GM23338 (cell line): ENCODE measurements at regions not wholly inside any gene's neighbourhood (a gene's known extent, or its start where the extent isn't known, plus 50 kb on each side); places are given as distances from the start of the nearest gene placed in this dataset.

Experiments used
- ATAC-seq: fragments of 200-7000 bp; cut with Tn5 transposase; 3 replicates; pipeline ENCODE4 v1.9.1; 2020
- DNase-seq: peaks from one replicate; pipeline ENCODE4 v3.0.0-alpha.2; 2015; ENCODE audit warnings: low spot score
- H2AFZ ChIP-seq: fragments of 200-600 bp; sonication (generic); 2 replicates; pipeline ENCODE4 v1.8.0; 2016; ENCODE audit warnings: antibody characterized with exemption, mild to moderate bottlenecking, moderate library complexity
- H3F3A ChIP-seq: fragments of 200-600 bp; sonication (generic); replicated peaks from 2 replicates; pipeline ENCODE4 v1.8.0; 2017; ENCODE audit warnings: antibody characterized with exemption, mixed run types, low read depth
- H3K27ac ChIP-seq: fragments of 200-600 bp; sonication (generic); 2 replicates; pipeline ENCODE4 v1.6.1; 2016; ENCODE audit warnings: low read depth
- H3K27me3 ChIP-seq: fragments of 200-600 bp; sonication (generic); 2 replicates; pipeline ENCODE4 v1.8.0; 2016; ENCODE audit warnings: mild to moderate bottlenecking, mixed run types, moderate library complexity; ENCODE audit not compliant: insufficient read depth
- H3K36me3 ChIP-seq: fragments of 200-600 bp; sonication (generic); 2 replicates; pipeline ENCODE4 v1.8.0; 2016; ENCODE audit warnings: mild to moderate bottlenecking; ENCODE audit not compliant: insufficient read depth
- H3K4me1 ChIP-seq: fragments of 200-600 bp; sonication (generic); 2 replicates; pipeline ENCODE4 v1.8.0; 2016; ENCODE audit warnings: mild to moderate bottlenecking, moderate library complexity; ENCODE audit not compliant: insufficient read depth
- H3K4me2 ChIP-seq: fragments of 200-600 bp; sonication (generic); 2 replicates; pipeline ENCODE4 v1.7.1; 2017; ENCODE audit warnings: mixed run types
- H3K4me3 ChIP-seq: fragments of 200-600 bp; sonication (generic); 2 replicates; pipeline ENCODE4 v1.6.1; 2016; ENCODE audit warnings: mixed run types
- H3K79me2 ChIP-seq: fragments of 200-600 bp; sonication (generic); replicated peaks from 2 replicates; pipeline ENCODE4 v1.8.0; 2017; ENCODE audit warnings: mild to moderate bottlenecking; ENCODE audit not compliant: insufficient read depth
- H3K9me2 ChIP-seq: fragments of 200-600 bp; sonication (generic); 2 replicates; pipeline ENCODE4 v1.8.0; 2017; ENCODE audit not compliant: insufficient read depth
- H4K20me1 ChIP-seq: fragments of 200-600 bp; sonication (generic); replicated peaks from 2 replicates; pipeline ENCODE4 v1.8.0; 2017; ENCODE audit warnings: mild to moderate bottlenecking; ENCODE audit not compliant: insufficient read depth
- H3K27ac Mint-ChIP-seq: 2 replicates; pipeline ENCODE4 v1.8.0; 2020; ENCODE audit warnings: inconsistent platforms, mild to moderate bottlenecking, moderate library complexity, mixed read lengths
- H3K27me3 Mint-ChIP-seq: 3 replicates; pipeline ENCODE4 v1.8.0; 2022; ENCODE audit warnings: low read depth, mild to moderate bottlenecking, moderate library complexity, mixed read lengths, inconsistent platforms; ENCODE audit not compliant: insufficient read depth, poor library complexity
- H3K36me3 Mint-ChIP-seq: 3 replicates; pipeline ENCODE4 v1.8.0; 2021; ENCODE audit warnings: low read depth, mild to moderate bottlenecking, inconsistent platforms, moderate library complexity, mixed read lengths
- H3K4me1 Mint-ChIP-seq: 3 replicates; pipeline ENCODE4 v1.8.0; 2020; ENCODE audit warnings: mild to moderate bottlenecking, inconsistent platforms, mixed read lengths
- H3K4me3 Mint-ChIP-seq: 3 replicates; pipeline ENCODE4 v1.8.0; 2021; ENCODE audit warnings: moderate library complexity, mild to moderate bottlenecking, inconsistent platforms, mixed read lengths
- H3K9me3 Mint-ChIP-seq: 3 replicates; pipeline ENCODE4 v1.8.0; 2020; ENCODE audit warnings: moderate library complexity, mild to moderate bottlenecking, inconsistent platforms, mixed read lengths
- CREB1 ChIP-seq: fragments of 250-450 bp; sonication (Bioruptor Pico); IDR thresholded peaks from 2 replicates; pipeline ENCODE4 v1.5.0; 2020; ENCODE audit warnings: low read depth, mild to moderate bottlenecking, moderate library complexity
- EZH2 ChIP-seq: fragments of 200-600 bp; sonication (generic); IDR thresholded peaks from one replicate; pipeline ENCODE4 v1.8.0; 2017; ENCODE audit warnings: antibody characterized with exemption, mild to moderate bottlenecking, low read depth; ENCODE audit not compliant: unreplicated experiment
- JUNB ChIP-seq: IDR thresholded peaks from one replicate; pipeline ENCODE4 v1.6.1; 2016; ENCODE audit warnings: antibody characterized with exemption; ENCODE audit not compliant: unreplicated experiment
- STAT1 ChIP-seq: IDR thresholded peaks from one replicate; pipeline ENCODE4 v1.6.1; 2016; ENCODE audit warnings: antibody characterized with exemption; ENCODE audit not compliant: unreplicated experiment
- ZNF114 ChIP-seq: fragments of 250-450 bp; sonication (Bioruptor Pico); IDR thresholded peaks from 2 replicates; pipeline ENCODE4 v1.5.0; 2020; ENCODE audit warnings: mild to moderate bottlenecking, moderate library complexity
- ZNF331 ChIP-seq: fragments of 250-450 bp; sonication (Bioruptor Pico); IDR thresholded peaks from 2 replicates; pipeline ENCODE4 v1.5.0; 2020; ENCODE audit warnings: low read depth, mild to moderate bottlenecking, moderate library complexity
- TF ChIP-seq, protein P1 (sequence below): fragments of 250-450 bp; sonication (Bioruptor Pico); IDR thresholded peaks from 2 replicates; pipeline ENCODE4 v1.5.0; 2020; ENCODE audit warnings: mild to moderate bottlenecking, moderate library complexity
- TF ChIP-seq, protein P2 (sequence below): IDR thresholded peaks from 2 replicates; pipeline ENCODE4 v1.6.1; 2016; ENCODE audit warnings: antibody characterized with exemption
- TF ChIP-seq, protein P3 (sequence below), 2 experiments: fragments of 200-600 bp in 1 of 2; sonication (generic) in 1 of 2; conservative IDR thresholded peaks; 2 replicates each; pipeline versions ENCODE4 v1.5.1 to v1.6.1; 2016 to 2017; ENCODE audit warnings: antibody characterized with exemption in 2 of 2, low read depth in 2 of 2, mild to moderate bottlenecking in 2 of 2, moderate library complexity in 1 of 2

DNA sequence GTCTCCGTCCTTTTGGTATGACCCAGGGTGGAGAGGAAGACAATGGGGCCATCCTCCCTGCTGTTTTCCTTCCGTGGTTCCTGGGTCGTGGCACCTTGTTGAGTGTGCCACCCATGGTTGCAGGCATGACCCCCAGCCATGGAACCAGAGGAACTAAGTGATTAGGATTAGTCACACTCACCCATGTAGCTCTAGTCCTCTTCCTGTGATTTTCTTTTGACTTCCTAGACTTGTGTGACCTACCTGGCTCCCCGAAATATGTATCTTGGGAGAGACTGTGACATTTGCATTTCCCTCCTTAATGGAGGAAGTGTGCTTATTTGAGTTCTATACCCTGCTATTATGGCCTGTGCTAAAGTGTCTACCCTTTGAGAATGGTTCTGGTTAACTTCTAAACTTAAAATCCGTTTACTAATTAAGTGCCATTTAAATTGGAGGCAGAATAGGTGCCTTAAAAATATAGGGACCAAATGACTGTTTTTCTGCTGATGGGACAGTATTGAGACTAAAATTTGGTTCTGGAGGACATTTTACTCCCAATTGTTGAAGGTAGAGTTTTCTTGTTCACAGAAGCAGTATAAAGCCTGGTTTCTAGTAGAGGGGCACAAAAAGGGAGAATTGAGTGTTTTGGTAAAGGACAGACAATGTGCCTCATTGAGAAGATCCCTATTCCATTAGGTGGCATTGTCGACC is 545.6 kb downstream of the HDGFL1 start:
- Histone ChIP-seq H3K27me3 (no peaks in the 10 kb centered on the region), H3F3A (no peaks in the 10 kb centered on the region), H3K4me1 (no peaks in the 10 kb centered on the region), H3K4me3 (no peak overlapping the region), H3K79me2 (no peaks in the 10 kb centered on the region), H3K4me2 (no peak overlapping the region), H2AFZ (no peak overlapping the region), H3K27ac (no peak overlapping the region), H4K20me1 (no peaks in the 10 kb centered on the region), H3K36me3 (no peaks in the 10 kb centered on the region), H3K9me2 (peaks cover 14% of the 10 kb centered on the region)
- Mint-ChIP-seq H3K27me3 (peaks cover 2% of the 10 kb centered on the region), H3K4me1 (no peaks in the 10 kb centered on the region), H3K27ac (no peak overlapping the region), H3K4me3 (no peak overlapping the region), H3K36me3 (peaks cover 16% of the 10 kb centered on the region), H3K9me3 (peaks cover 35% of the 10 kb centered on the region)
- DNase-seq = no peak
- TF ChIP-seq, protein P1, sequence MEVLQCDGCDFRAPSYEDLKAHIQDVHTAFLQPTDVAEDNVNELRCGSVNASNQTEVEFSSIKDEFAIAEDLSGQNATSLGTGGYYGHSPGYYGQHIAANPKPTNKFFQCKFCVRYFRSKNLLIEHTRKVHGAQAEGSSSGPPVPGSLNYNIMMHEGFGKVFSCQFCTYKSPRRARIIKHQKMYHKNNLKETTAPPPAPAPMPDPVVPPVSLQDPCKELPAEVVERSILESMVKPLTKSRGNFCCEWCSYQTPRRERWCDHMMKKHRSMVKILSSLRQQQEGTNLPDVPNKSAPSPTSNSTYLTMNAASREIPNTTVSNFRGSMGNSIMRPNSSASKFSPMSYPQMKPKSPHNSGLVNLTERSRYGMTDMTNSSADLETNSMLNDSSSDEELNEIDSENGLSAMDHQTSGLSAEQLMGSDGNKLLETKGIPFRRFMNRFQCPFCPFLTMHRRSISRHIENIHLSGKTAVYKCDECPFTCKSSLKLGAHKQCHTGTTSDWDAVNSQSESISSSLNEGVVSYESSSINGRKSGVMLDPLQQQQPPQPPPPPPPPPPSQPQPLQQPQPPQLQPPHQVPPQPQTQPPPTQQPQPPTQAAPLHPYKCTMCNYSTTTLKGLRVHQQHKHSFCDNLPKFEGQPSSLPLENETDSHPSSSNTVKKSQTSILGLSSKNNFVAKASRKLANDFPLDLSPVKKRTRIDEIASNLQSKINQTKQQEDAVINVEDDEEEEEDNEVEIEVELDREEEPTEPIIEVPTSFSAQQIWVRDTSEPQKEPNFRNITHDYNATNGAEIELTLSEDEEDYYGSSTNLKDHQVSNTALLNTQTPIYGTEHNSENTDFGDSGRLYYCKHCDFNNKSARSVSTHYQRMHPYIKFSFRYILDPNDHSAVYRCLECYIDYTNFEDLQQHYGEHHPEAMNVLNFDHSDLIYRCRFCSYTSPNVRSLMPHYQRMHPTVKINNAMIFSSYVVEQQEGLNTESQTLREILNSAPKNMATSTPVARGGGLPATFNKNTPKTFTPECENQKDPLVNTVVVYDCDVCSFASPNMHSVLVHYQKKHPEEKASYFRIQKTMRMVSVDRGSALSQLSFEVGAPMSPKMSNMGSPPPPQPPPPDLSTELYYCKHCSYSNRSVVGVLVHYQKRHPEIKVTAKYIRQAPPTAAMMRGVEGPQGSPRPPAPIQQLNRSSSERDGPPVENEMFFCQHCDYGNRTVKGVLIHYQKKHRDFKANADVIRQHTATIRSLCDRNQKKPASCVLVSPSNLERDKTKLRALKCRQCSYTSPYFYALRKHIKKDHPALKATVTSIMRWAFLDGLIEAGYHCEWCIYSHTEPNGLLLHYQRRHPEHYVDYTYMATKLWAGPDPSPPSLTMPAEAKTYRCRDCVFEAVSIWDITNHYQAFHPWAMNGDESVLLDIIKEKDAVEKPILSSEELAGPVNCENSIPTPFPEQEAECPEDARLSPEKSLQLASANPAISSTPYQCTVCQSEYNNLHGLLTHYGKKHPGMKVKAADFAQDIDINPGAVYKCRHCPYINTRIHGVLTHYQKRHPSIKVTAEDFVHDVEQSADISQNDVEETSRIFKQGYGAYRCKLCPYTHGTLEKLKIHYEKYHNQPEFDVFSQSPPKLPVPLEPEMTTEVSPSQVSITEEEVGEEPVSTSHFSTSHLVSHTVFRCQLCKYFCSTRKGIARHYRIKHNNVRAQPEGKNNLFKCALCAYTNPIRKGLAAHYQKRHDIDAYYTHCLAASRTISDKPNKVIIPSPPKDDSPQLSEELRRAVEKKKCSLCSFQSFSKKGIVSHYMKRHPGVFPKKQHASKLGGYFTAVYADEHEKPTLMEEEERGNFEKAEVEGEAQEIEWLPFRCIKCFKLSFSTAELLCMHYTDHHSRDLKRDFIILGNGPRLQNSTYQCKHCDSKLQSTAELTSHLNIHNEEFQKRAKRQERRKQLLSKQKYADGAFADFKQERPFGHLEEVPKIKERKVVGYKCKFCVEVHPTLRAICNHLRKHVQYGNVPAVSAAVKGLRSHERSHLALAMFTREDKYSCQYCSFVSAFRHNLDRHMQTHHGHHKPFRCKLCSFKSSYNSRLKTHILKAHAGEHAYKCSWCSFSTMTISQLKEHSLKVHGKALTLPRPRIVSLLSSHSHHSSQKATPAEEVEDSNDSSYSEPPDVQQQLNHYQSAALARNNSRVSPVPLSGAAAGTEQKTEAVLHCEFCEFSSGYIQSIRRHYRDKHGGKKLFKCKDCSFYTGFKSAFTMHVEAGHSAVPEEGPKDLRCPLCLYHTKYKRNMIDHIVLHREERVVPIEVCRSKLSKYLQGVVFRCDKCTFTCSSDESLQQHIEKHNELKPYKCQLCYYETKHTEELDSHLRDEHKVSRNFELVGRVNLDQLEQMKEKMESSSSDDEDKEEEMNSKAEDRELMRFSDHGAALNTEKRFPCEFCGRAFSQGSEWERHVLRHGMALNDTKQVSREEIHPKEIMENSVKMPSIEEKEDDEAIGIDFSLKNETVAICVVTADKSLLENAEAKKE (CRISPR knock-in tag) = no peak
- no peak for TF ChIP-seq CREB1
- no peak for TF ChIP-seq JUNB
- TF ChIP-seq, protein P2, sequence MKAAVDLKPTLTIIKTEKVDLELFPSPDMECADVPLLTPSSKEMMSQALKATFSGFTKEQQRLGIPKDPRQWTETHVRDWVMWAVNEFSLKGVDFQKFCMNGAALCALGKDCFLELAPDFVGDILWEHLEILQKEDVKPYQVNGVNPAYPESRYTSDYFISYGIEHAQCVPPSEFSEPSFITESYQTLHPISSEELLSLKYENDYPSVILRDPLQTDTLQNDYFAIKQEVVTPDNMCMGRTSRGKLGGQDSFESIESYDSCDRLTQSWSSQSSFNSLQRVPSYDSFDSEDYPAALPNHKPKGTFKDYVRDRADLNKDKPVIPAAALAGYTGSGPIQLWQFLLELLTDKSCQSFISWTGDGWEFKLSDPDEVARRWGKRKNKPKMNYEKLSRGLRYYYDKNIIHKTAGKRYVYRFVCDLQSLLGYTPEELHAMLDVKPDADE = no peak
- TF ChIP-seq, protein P3, sequence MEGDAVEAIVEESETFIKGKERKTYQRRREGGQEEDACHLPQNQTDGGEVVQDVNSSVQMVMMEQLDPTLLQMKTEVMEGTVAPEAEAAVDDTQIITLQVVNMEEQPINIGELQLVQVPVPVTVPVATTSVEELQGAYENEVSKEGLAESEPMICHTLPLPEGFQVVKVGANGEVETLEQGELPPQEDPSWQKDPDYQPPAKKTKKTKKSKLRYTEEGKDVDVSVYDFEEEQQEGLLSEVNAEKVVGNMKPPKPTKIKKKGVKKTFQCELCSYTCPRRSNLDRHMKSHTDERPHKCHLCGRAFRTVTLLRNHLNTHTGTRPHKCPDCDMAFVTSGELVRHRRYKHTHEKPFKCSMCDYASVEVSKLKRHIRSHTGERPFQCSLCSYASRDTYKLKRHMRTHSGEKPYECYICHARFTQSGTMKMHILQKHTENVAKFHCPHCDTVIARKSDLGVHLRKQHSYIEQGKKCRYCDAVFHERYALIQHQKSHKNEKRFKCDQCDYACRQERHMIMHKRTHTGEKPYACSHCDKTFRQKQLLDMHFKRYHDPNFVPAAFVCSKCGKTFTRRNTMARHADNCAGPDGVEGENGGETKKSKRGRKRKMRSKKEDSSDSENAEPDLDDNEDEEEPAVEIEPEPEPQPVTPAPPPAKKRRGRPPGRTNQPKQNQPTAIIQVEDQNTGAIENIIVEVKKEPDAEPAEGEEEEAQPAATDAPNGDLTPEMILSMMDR (conservative IDR thresholded peaks at IDR 0.05; ENCODE audit: low read depth in 2 of 2) = no peak
- TF ChIP-seq EZH2 = no peak
- TF ChIP-seq STAT1 = no peak
- TF ChIP-seq ZNF114 = no peak
- TF ChIP-seq ZNF331 (CRISPR knock-in tag) = no peak
- ATAC-seq = no peak
